Neural cell (in vitro differentiated cells): ENCODE measurements at regions not wholly inside any gene's neighbourhood (a gene's known extent, or its start where the extent isn't known, plus 50 kb on each side); places are given as distances from the start of the nearest gene placed in this dataset.

Experiments used
- H2AFZ ChIP-seq: fragments of 200-600, 300-800 bp; sonication (generic), shearing (Covaris generic); 2 replicates; pipeline ENCODE4 v1.6.0; 2014; ENCODE audit warnings: low read depth, mild to moderate bottlenecking, antibody characterized with exemption, low read length, moderate library complexity
- H3F3A ChIP-seq: fragments of 200-600 bp; shearing (Covaris generic); 2 replicates; pipeline ENCODE4 v1.6.1; 2016; ENCODE audit warnings: mild to moderate bottlenecking, moderate library complexity, mixed read lengths, antibody characterized with exemption, low read length; ENCODE audit not compliant: insufficient read depth, poor library complexity, severe bottlenecking
- H3K27ac ChIP-seq: fragments of 200-600, 300-800 bp; sonication (generic), shearing (Covaris generic); 2 replicates; pipeline ENCODE4 v1.5.1; 2014; ENCODE audit warnings: mild to moderate bottlenecking, low read length, moderate library complexity
- H3K27me3 ChIP-seq: fragments of 300-800, 200-600 bp; sonication (generic), shearing (Covaris generic); 2 replicates; pipeline ENCODE4 v1.6.0; 2014; ENCODE audit warnings: mild to moderate bottlenecking, low read depth, low read length, moderate library complexity; ENCODE audit not compliant: insufficient read depth
- H3K36me3 ChIP-seq: fragments of 300-800, 200-600 bp; sonication (generic), shearing (Covaris generic); 2 replicates; pipeline ENCODE4 v1.5.1; 2014; ENCODE audit warnings: mild to moderate bottlenecking, antibody characterized with exemption, low read length, moderate library complexity; ENCODE audit not compliant: insufficient read depth
- H3K4me2 ChIP-seq: fragments of 300-800, 200-600 bp; sonication (generic), shearing (Covaris generic); 2 replicates; pipeline ENCODE4 v1.6.0; 2014; ENCODE audit warnings: mild to moderate bottlenecking, low read length
- H3K4me3 ChIP-seq: fragments of 300-800, 200-600 bp; sonication (generic), shearing (Covaris generic); 2 replicates; pipeline ENCODE4 v1.5.1; 2014; ENCODE audit warnings: mild to moderate bottlenecking, low read length, moderate library complexity
- H3K79me2 ChIP-seq: fragments of 200-600 bp; shearing (Covaris generic); replicated peaks from 2 replicates; pipeline ENCODE4 v1.6.0; 2014; ENCODE audit warnings: mild to moderate bottlenecking, low read length, moderate library complexity; ENCODE audit not compliant: insufficient read depth
- H3K9ac ChIP-seq: fragments of 300-800, 200-600 bp; sonication (generic), shearing (Covaris generic); 2 replicates; pipeline ENCODE4 v1.6.1; 2016; ENCODE audit warnings: mild to moderate bottlenecking, low read length, mixed read lengths
- H3K9me2 ChIP-seq: fragments of 200-600 bp; shearing (Covaris generic); 2 replicates; pipeline ENCODE4 v1.6.1; 2016; ENCODE audit warnings: mild to moderate bottlenecking, low read length, mixed read lengths; ENCODE audit not compliant: insufficient read depth
- H3K9me3 ChIP-seq: fragments of 200-600, 300-800 bp; sonication (generic), shearing (Covaris generic); 2 replicates; pipeline ENCODE4 v1.6.1; 2016; ENCODE audit warnings: mild to moderate bottlenecking, mixed run types, low read length, moderate library complexity, mixed read lengths
- H4K20me1 ChIP-seq: fragments of 200-600 bp; shearing (Covaris generic); 2 replicates; pipeline ENCODE4 v1.6.1; 2016; ENCODE audit warnings: mild to moderate bottlenecking, mixed run types; ENCODE audit not compliant: insufficient read depth
- CTCF ChIP-seq: fragments of 450-650 bp; IDR thresholded peaks from 2 replicates; pipeline ENCODE4 v1.5.1; 2014; ENCODE audit warnings: antibody characterized with exemption, mild to moderate bottlenecking, moderate library complexity; ENCODE audit not compliant: poor library complexity, severe bottlenecking
- EP300 ChIP-seq: fragments of 450-650 bp; conservative IDR thresholded peaks from 2 replicates; pipeline ENCODE4 v1.6.1; 2014; ENCODE audit warnings: antibody characterized with exemption, mild to moderate bottlenecking, moderate library complexity; ENCODE audit not compliant: poor library complexity, severe bottlenecking
- EZH2 ChIP-seq: fragments of 200-600, 300-800 bp; shearing (Covaris generic), sonication (generic); IDR thresholded peaks from 2 replicates; pipeline ENCODE4 v1.6.1; 2014; ENCODE audit warnings: antibody characterized with exemption, low read length, borderline replicate concordance, mild to moderate bottlenecking; ENCODE audit not compliant: insufficient read depth, poor library complexity, severe bottlenecking
- MXI1 ChIP-seq: fragments of 450-650 bp; conservative IDR thresholded peaks from 2 replicates; pipeline ENCODE4 v1.6.1; 2014; ENCODE audit warnings: antibody characterized with exemption, mild to moderate bottlenecking; ENCODE audit not compliant: poor library complexity, severe bottlenecking
- POLR2AphosphoS5 ChIP-seq: IDR thresholded peaks from 2 replicates; pipeline ENCODE4 v1.6.1; 2012
- RAD21 ChIP-seq: fragments of 450-650 bp; conservative IDR thresholded peaks from 2 replicates; pipeline ENCODE4 v1.6.1; 2014; ENCODE audit warnings: antibody characterized with exemption, mild to moderate bottlenecking, moderate library complexity
- REST ChIP-seq: IDR thresholded peaks from 2 replicates; pipeline ENCODE4 v1.6.1; 2012; ENCODE audit warnings: borderline replicate concordance
- SMC3 ChIP-seq: fragments of 450-650 bp; conservative IDR thresholded peaks from 2 replicates; pipeline ENCODE4 v1.6.1; 2014; ENCODE audit warnings: antibody characterized with exemption, mild to moderate bottlenecking, moderate library complexity; ENCODE audit not compliant: poor library complexity
- TAF1 ChIP-seq: IDR thresholded peaks from 2 replicates; pipeline ENCODE4 v1.6.1; 2012; ENCODE audit warnings: low read depth

GRCh38 chr10:4472190-4472904 is 353.7 kb upstream of the AKR1E2 start:
- Histone ChIP-seq H3F3A (no peaks in the 10 kb centered on the region), H2AFZ (no peak overlapping the region), H3K9me2 (no peaks in the 10 kb centered on the region), H3K27me3 (no peaks in the 10 kb centered on the region), H3K36me3 (no peaks in the 10 kb centered on the region), H3K4me3 (no peak overlapping the region), H3K9ac (no peak overlapping the region), H3K79me2 (no peaks in the 10 kb centered on the region), H3K9me3 (no peaks in the 10 kb centered on the region), H4K20me1 (no peaks in the 10 kb centered on the region), H3K4me2 (no peak overlapping the region), H3K27ac (no peak overlapping the region)
- TF ChIP-seq POLR2AphosphoS5 (no peak), RAD21 (no peak), TAF1 (no peak), EP300 (no peak), MXI1 (no peak), REST (no peak), CTCF (no peak), SMC3 (no peak), EZH2 (no peak)

GRCh38 chr10:4470231-4470835 is 355.7 kb upstream of the AKR1E2 start:
- TF ChIP-seq SMC3 (no peak), MXI1 (no peak), TAF1 (no peak), REST (no peak), CTCF (no peak), POLR2AphosphoS5 (no peak), RAD21 (no peak), EP300 (no peak), EZH2 (no peak)
- no peak overlapping the region for H3K27ac ChIP-seq
- no peaks in the 10 kb centered on the region for H3K79me2 ChIP-seq
- no peak overlapping the region for H3K4me2 ChIP-seq
- no peaks in the 10 kb centered on the region for H3K9me3 ChIP-seq
- H3K36me3 ChIP-seq = no peaks in the 10 kb centered on the region
- no peak overlapping the region for H3K4me3 ChIP-seq
- no peak overlapping the region for H3K9ac ChIP-seq
- H3K9me2 ChIP-seq = no peaks in the 10 kb centered on the region
- no peak overlapping the region for H2AFZ ChIP-seq
- H3F3A ChIP-seq = no peaks in the 10 kb centered on the region
- no peaks in the 10 kb centered on the region for H4K20me1 ChIP-seq
- H3K27me3 ChIP-seq = no peaks in the 10 kb centered on the region
